Activated T-cell treated with anti-CD3 and anti-CD28 coated beads, Interleukin-2, amount 50 U/mL, for 24 hours (primary cell): ENCODE measurements at regions not wholly inside any gene's neighbourhood (a gene's known extent, or its start where the extent isn't known, plus 50 kb on each side); places are given as distances from the start of the nearest gene placed in this dataset.

Source experiments
- DNase-seq: peaks from one replicate; pipeline ENCODE4 v3.0.0-alpha.2; 2020
- H3K27ac Mint-ChIP-seq: 2 replicates; pipeline ENCODE4 v1.8.0; 2020; ENCODE audit warnings: mild to moderate bottlenecking, mixed read lengths
- H3K27me3 Mint-ChIP-seq: 2 replicates; pipeline ENCODE4 v1.8.0; 2020; ENCODE audit warnings: mixed read lengths
- H3K36me3 Mint-ChIP-seq: 2 replicates; pipeline ENCODE4 v1.8.0; 2020; ENCODE audit warnings: low read depth, mixed read lengths
- H3K4me1 Mint-ChIP-seq: 2 replicates; pipeline ENCODE4 v1.8.0; 2020; ENCODE audit warnings: low read depth, mixed read lengths
- H3K4me3 Mint-ChIP-seq: 2 replicates; pipeline ENCODE4 v1.8.0; 2020; ENCODE audit warnings: mild to moderate bottlenecking, moderate library complexity, mixed read lengths
- H3K9me3 Mint-ChIP-seq: 2 replicates; pipeline ENCODE4 v1.8.0; 2020; ENCODE audit warnings: mixed read lengths

DNA sequence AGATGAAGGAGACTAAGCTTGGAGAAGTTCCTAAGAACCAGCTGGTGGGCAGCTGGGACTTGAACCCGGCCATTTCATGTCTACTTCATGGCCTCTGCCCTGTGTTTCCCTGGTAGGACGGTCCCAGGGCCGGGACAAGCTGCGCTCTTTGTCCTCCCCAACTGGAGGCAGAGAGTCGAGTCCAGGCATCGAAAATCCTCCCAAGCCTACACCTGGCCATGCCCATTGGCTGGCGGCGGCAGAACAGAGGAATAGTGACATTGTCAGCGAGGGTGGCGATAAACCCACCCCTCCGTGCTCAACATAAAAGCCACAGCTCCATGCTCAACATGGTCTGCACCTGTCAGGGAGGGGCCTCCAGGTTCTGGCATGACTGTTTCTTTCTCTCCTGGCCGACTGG is 77.7 kb downstream of the RBFOX3 start:
- Mint-ChIP-seq H3K27ac (no peak overlapping the region), H3K36me3 (no peaks in the 10 kb centered on the region), H3K9me3 (no peaks in the 10 kb centered on the region), H3K4me3 (no peak overlapping the region), H3K4me1 (no peaks in the 10 kb centered on the region), H3K27me3 (peaks cover 28% of the 10 kb centered on the region)
- DNase-seq, result no peak

GRCh38 chr17:79532107-79532790 is 78.6 kb downstream of the RBFOX3 start:
- H3K27me3 Mint-ChIP-seq, result peaks cover 27% of the 10 kb centered on the region
- H3K36me3 Mint-ChIP-seq, result no peaks in the 10 kb centered on the region
- no peak for DNase-seq
- H3K9me3 Mint-ChIP-seq, result no peaks in the 10 kb centered on the region
- no peaks in the 10 kb centered on the region for H3K4me1 Mint-ChIP-seq
- no peak overlapping the region for H3K4me3 Mint-ChIP-seq
- no peak overlapping the region for H3K27ac Mint-ChIP-seq

DNA sequence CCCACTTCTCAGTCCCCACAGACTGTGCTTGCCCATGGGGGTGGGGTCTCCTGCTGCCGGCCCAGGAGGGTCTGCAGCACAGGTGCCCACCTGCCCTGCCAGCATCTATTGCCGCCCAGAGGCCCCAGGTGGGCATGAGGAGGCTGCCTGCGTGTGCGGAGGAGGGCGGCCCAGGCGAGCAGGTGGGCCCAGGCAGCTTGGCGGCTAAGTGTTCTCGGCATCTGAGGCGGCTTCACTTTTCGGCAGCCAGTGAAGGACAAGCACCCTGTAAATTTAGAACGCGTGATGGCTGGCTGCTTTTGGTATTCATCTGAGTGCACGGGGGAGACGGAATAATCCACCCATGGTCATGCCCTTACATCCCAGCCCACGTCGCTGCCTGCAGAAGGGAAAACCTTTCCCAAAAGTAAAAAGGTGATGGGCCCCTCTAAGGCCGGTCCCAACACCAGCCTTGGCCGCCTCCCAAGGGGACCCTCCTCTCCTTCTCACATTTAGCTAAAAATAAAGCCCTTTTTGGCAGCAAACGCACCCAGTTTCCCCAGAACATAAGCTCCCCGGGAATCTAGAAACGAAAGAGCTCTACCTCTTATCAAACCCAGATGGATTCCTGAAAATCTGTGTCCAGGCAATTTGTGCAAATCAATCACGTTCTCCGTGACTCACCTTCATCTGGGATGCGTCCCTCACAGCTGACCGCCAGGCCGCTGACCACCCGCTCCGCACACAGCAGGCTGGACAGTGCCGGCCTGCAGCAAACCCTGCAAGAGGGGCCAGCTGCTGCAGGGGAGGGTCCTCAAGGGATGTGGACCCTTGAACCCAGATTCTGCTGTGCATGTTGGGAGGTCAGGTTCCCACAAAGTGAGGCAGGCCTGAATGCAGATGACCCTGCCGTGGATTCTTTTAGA is 79.4 kb downstream of the RBFOX3 start:
- no peak for DNase-seq
- H3K27ac Mint-ChIP-seq, result no peak overlapping the region
- peaks cover 33% of the 10 kb centered on the region for H3K27me3 Mint-ChIP-seq
- no peaks in the 10 kb centered on the region for H3K9me3 Mint-ChIP-seq
- H3K4me3 Mint-ChIP-seq, result no peak overlapping the region
- no peaks in the 10 kb centered on the region for H3K36me3 Mint-ChIP-seq
- no peaks in the 10 kb centered on the region for H3K4me1 Mint-ChIP-seq

DNA sequence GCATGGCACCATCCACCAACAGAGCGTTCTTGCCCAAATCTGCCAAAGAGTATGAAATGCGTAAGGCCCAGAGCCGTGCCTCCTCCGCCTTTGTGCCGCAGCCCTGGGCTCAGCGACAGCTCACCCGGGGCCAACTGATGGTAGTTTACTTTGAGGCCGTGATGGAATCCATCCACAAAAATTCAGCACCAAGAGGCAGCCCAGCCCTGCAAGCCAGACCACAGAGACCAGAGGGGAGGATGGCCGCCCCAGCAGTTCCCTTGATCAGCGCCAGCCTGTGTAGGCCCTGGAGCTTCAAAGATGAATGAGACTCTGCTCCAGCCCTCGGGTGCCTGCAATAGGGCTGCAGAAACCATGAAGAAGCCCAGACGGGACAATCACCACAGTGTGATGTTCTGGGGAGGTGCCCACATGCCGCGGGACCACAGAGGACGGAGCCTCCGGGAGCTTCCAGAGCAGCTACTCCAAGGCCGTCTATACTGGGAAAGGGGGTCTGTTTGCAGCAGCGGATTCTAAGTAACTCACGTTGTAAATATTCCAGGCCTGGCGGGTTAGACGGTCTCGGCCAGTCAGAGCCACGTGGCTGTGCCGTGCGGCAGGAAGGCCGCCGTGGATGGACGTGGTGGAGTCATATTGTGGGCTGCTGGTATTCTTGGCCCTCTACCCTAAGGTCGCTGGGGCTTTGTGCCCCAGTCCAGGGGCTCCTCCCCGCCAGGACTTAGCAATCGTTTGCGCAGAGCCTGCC is 80.3 kb downstream of the RBFOX3 start:
- Mint-ChIP-seq H3K36me3 (no peaks in the 10 kb centered on the region), H3K4me3 (no peak overlapping the region), H3K27ac (no peak overlapping the region), H3K27me3 (peaks cover 38% of the 10 kb centered on the region), H3K9me3 (no peaks in the 10 kb centered on the region), H3K4me1 (no peaks in the 10 kb centered on the region)
- DNase-seq, result no peak

- H3K27me3 Mint-ChIP-seq, result peaks cover 44% of the 10 kb centered on the region
- H3K36me3 Mint-ChIP-seq, result no peaks in the 10 kb centered on the region
- no peaks in the 10 kb centered on the region for H3K9me3 Mint-ChIP-seq
- H3K4me3 Mint-ChIP-seq, result no peak overlapping the region
- H3K4me1 Mint-ChIP-seq, result no peaks in the 10 kb centered on the region
- no peak overlapping the region for H3K27ac Mint-ChIP-seq
- DNase-seq, result no peak
These were observed 81.2 kb downstream of the RBFOX3 start for GRCh38 chr17:79529661-79530081.

GRCh38 chr17:79528592-79529125 is 82.2 kb downstream of the RBFOX3 start:
- Mint-ChIP-seq H3K4me1 (no peaks in the 10 kb centered on the region), H3K9me3 (no peaks in the 10 kb centered on the region), H3K27ac (no peak overlapping the region), H3K27me3 (peaks cover 50% of the 10 kb centered on the region), H3K4me3 (no peak overlapping the region), H3K36me3 (no peaks in the 10 kb centered on the region)
- DNase-seq, result no peak

GRCh38 chr17:79527306-79527705 is 83.5 kb downstream of the RBFOX3 start:
- Mint-ChIP-seq H3K36me3 (no peaks in the 10 kb centered on the region), H3K27me3 (peaks cover 58% of the 10 kb centered on the region), H3K4me3 (no peak overlapping the region), H3K4me1 (no peaks in the 10 kb centered on the region), H3K9me3 (no peaks in the 10 kb centered on the region), H3K27ac (no peak overlapping the region)
- DNase-seq, result no peak

- DNase-seq, result no peak
- no peak overlapping the region for H3K27ac Mint-ChIP-seq
- H3K36me3 Mint-ChIP-seq, result no peaks in the 10 kb centered on the region
- no peak overlapping the region for H3K4me3 Mint-ChIP-seq
- peaks cover 49% of the 10 kb centered on the region for H3K27me3 Mint-ChIP-seq
- H3K9me3 Mint-ChIP-seq, result no peaks in the 10 kb centered on the region
- H3K4me1 Mint-ChIP-seq, result no peaks in the 10 kb centered on the region
These were observed 84.8 kb downstream of the RBFOX3 start for GRCh38 chr17:79525793-79526677.

DNA sequence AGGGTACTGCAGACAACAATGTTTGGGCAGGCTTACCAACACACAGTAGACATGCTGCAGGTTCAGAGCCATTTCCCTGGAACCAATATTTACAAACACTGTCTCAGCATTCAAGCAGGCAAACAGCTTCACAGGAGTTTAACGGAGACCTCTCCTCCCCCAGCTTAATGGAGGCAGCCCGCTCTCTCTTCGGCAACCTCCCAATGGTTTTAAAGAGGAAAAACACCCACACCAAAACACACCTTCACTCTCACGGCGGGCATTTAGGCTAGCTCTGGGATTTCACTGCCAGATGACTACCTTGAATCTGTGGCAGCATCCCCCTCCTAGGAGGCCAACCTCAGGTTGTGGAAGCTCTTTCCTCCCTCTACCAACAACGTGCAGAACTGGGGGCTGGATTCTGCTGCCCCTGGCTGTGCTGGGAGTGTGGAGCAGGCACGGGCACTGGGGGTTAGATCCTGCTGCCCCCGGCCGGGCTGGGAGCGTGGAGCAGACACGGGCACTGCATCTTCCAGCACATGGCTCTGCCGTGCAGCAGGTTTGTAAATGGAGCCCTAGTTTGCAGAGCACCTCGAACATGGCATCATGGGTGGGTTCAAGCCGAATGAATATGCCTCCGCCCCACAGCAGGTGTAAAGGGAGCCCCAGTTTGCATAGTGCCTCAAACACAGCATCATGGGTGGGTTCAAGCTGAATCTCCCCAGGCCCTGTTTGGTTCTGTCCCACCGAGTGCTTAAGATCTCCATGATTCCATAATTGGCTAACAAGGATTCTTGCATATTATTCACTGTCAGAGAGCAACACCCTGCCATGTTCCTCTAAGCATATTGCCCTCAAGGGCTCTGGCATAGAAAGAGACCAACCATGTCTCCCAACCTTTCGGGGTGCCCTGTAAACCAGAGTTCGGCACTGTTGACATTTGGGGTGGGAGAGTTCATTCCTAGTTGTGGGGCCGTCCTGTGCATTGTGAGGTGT is 86.4 kb downstream of the RBFOX3 start:
- Mint-ChIP-seq H3K27me3 (peaks cover 40% of the 10 kb centered on the region), H3K4me1 (no peaks in the 10 kb centered on the region), H3K4me3 (no peak overlapping the region), H3K9me3 (no peaks in the 10 kb centered on the region), H3K36me3 (no peaks in the 10 kb centered on the region), H3K27ac (no peak overlapping the region)
- DNase-seq, result no peak

GRCh38 chr17:79522414-79522813 is 88.4 kb downstream of the RBFOX3 start:
- Mint-ChIP-seq H3K27ac (no peak overlapping the region), H3K4me3 (no peak overlapping the region), H3K4me1 (no peaks in the 10 kb centered on the region), H3K27me3 (peaks cover 51% of the 10 kb centered on the region), H3K36me3 (no peaks in the 10 kb centered on the region), H3K9me3 (no peaks in the 10 kb centered on the region)
- no peak for DNase-seq

GRCh38 chr17:79521225-79521624 is 89.6 kb downstream of the RBFOX3 start:
- peaks cover 48% of the 10 kb centered on the region for H3K27me3 Mint-ChIP-seq
- no peak overlapping the region for H3K27ac Mint-ChIP-seq
- H3K4me1 Mint-ChIP-seq, result no peaks in the 10 kb centered on the region
- H3K9me3 Mint-ChIP-seq, result no peaks in the 10 kb centered on the region
- no peak for DNase-seq
- no peaks in the 10 kb centered on the region for H3K36me3 Mint-ChIP-seq
- H3K4me3 Mint-ChIP-seq, result no peak overlapping the region

GRCh38 chr17:79520167-79521165 is 90.4 kb downstream of the RBFOX3 start:
- peaks cover 51% of the 10 kb centered on the region for H3K27me3 Mint-ChIP-seq
- DNase-seq, result no peak
- H3K36me3 Mint-ChIP-seq, result no peaks in the 10 kb centered on the region
- H3K4me1 Mint-ChIP-seq, result no peaks in the 10 kb centered on the region
- H3K4me3 Mint-ChIP-seq, result no peak overlapping the region
- H3K9me3 Mint-ChIP-seq, result no peaks in the 10 kb centered on the region
- no peak overlapping the region for H3K27ac Mint-ChIP-seq
